ENCODE measurements at regions not wholly inside any gene's neighbourhood (a gene's known extent, or its start where the extent isn't known, plus 50 kb on each side); places are given as distances from the start of the nearest gene placed in this dataset.

GRCh38 chr13:85492283-85492682, 306.9 kb downstream of the SLITRK6 start:
- no peak for TF ChIP-seq CTCF (IDR thresholded peaks at IDR 0.05; ENCODE audit: control insufficient read depth, extremely low read depth, insufficient read depth)
- DNase-seq (ENCODE audit: low read depth) = no peak
- no peak overlapping the region for H3K4me3 ChIP-seq (ENCODE audit: low read depth, low read length)

- 0 out of 2 replicates have a peak, but pooled peaks have one; percentile 1 for TF ChIP-seq CTCF (IDR thresholded peaks at IDR 0.05; ENCODE audit: control insufficient read depth, extremely low read depth, insufficient read depth)
- no peak for DNase-seq (ENCODE audit: low read depth)
- no peak overlapping the region for H3K4me3 ChIP-seq (ENCODE audit: low read depth, low read length)
Observed at GRCh38 chr13:85486663-85487062, 312.6 kb downstream of the SLITRK6 start.

GRCh38 chr13:85473144-85473543, 326.1 kb downstream of the SLITRK6 start:
- DNase-seq (ENCODE audit: low read depth) = no peak
- no peak overlapping the region for H3K4me3 ChIP-seq (ENCODE audit: low read depth, low read length)
- no peak for TF ChIP-seq CTCF (IDR thresholded peaks at IDR 0.05; ENCODE audit: control insufficient read depth, extremely low read depth, insufficient read depth)

DNA sequence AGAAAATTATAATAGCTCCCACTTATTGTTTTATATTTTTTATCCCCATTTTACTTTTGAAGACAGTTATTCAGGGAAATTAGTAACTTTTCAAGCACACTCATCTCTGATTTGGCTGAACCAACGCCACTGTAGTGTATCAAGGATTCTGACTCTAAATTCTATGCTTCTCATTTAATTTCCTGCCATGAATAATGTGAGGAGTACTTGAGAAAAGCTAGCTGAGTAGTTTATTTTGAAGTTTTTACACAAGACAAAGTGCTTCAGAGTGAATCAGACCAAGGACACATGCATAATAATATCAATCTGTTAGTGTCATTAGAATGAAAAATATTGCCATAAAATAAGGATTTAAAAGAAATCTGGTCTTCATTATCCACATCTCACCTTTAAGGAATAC, 329.9 kb downstream of the SLITRK6 start:
- H3K4me3 ChIP-seq (ENCODE audit: low read depth, low read length) = no peak overlapping the region
- no peak for TF ChIP-seq CTCF (IDR thresholded peaks at IDR 0.05; ENCODE audit: control insufficient read depth, extremely low read depth, insufficient read depth)

GRCh38 chr13:85462792-85463425, 336.3 kb downstream of the SLITRK6 start:
- no peak for TF ChIP-seq CTCF (IDR thresholded peaks at IDR 0.05; ENCODE audit: control insufficient read depth, extremely low read depth, insufficient read depth)
- no peak overlapping the region for H3K4me3 ChIP-seq (ENCODE audit: low read depth, low read length)
- DNase-seq (ENCODE audit: low read depth) = no peak

More for the DNA sequence above, 329.9 kb downstream of the SLITRK6 start:
- DNase-seq (ENCODE audit: low read depth) = no peak

DNA sequence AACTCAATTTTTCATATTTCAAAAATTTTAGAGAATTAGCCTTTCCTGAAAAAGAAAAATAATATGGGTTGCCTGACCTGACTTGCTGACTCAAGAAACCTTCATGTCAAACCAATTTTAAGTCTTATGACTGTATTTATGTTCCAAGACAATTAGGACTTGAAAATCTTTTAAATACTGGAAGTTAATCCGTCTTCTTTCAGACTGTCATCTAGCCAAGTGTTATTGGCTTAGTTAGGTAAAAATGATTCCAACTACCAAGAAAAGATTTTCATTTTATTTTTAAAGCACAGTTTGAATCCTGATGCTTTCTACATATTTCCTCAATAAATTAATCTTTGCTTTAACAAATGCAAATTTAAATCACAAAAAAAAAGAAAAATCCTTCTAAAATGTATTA, 337.6 kb downstream of the SLITRK6 start:
- DNase-seq (ENCODE audit: low read depth) = no peak
- H3K4me3 ChIP-seq (ENCODE audit: low read depth, low read length) = no peak overlapping the region
- no peak for TF ChIP-seq CTCF (IDR thresholded peaks at IDR 0.05; ENCODE audit: control insufficient read depth, extremely low read depth, insufficient read depth)

DNA sequence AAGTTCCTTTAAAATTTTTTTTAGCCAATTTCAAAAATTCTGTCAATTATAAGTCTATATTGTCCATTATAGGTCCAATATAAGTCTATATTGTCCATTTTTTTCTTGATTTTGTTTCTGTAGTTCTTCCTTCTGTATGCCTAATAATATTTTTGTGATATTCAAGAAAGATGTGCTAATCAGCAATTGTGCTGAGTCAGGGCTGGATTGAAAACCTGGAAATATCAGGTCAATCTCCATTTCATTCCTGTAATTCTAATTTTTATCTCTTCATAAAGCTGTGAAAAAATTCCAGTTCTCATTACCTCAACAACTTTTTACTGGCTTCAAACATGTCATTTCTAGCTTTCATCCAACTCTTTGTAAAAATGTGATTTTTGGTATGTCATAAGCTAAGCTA, 353.7 kb downstream of the SLITRK6 start:
- TF ChIP-seq CTCF (IDR thresholded peaks at IDR 0.05; ENCODE audit: control insufficient read depth, extremely low read depth, insufficient read depth) = no peak
- no peak for DNase-seq (ENCODE audit: low read depth)
- no peak overlapping the region for H3K4me3 ChIP-seq (ENCODE audit: low read depth, low read length)

All from LNCaP clone FGC (cell line).